Ammon's horn (tissue), 1 donor: ENCODE measurements at regions not wholly inside any gene's neighbourhood (a gene's known extent, or its start where the extent isn't known, plus 50 kb on each side); places are given as distances from the start of the nearest gene placed in this dataset.

ENCODE experiments used
- DNase-seq: peaks from one replicate; pipeline ENCODE4 v3.0.0-alpha.2; 2016; ENCODE audit warnings: low spot score

DNA sequence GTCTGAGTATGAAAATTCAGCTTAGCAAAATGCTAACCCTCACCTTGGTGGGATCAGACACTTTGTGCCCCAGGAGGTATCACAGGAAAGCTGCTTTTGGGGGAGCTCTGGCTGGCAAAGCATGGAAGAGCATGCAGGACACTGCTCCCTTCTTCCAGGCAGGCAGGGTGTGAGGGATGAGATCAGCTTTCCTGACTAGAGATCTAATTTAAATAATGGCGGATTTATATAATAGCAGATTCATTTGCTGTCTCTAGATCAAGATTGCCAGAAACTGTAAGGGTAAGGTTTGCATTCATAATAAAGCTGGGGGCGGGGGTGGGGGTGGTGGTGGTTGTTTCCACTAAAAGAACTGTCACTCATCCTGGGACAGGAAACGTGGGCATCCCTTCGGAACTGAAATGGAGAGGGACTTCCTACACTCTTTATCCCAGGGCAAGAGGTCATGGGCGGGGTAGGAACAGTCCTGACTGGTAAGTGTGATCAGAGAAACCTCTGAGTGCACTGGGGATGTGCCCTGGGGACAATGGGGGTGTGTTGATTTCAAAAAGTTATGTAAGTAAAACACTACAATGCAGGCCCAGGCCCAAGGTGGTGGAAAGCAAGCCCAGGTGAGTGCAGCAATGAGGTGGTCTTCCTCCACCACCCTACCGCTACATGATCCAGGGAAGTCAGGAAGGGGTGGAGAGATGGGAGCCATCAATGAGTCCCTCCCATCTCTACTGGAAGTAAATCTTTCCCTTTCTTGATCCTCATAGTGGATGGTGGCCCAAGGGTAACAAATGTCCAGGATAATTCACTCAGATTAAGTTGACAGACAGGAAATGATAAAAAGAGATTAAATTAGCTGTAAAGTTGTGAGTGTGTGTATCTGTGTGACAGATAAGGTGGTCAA is 171.4 kb upstream of the SERPINE2 start:
- DNase-seq = no peak

GRCh38 chr2:224209555-224210285 is 170.6 kb upstream of the SERPINE2 start:
- DNase-seq = no peak

DNA sequence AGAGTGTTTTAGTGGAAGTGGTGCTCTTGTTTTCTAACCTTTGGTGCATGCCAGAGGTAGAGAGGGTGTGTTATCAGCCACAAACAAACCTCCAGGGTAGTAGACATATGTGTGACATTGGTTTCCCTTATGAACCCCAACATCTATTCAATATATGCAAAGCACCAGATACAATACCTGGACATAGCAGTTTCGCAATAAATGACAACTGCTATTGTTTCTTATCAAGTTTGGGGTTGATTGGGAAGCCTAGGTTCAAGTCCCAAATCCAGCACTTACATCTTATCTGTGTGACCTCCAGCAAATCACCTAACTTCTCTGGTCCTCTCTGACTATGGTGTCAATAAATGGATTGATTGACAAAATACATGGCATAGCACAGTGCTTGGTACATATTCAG is 169.4 kb upstream of the SERPINE2 start:
- DNase-seq = no peak

GRCh38 chr2:224208007-224208406 is 168.9 kb upstream of the SERPINE2 start:
- DNase-seq = no peak

GRCh38 chr2:224206816-224207215 is 167.7 kb upstream of the SERPINE2 start:
- no peak for DNase-seq

GRCh38 chr2:224202281-224202865 is 163.3 kb upstream of the SERPINE2 start:
- no peak for DNase-seq

GRCh38 chr2:224198436-224198835 is 159.3 kb upstream of the SERPINE2 start:
- DNase-seq = no peak

GRCh38 chr2:224196810-224197209 is 157.7 kb upstream of the SERPINE2 start:
- DNase-seq = no peak

DNA sequence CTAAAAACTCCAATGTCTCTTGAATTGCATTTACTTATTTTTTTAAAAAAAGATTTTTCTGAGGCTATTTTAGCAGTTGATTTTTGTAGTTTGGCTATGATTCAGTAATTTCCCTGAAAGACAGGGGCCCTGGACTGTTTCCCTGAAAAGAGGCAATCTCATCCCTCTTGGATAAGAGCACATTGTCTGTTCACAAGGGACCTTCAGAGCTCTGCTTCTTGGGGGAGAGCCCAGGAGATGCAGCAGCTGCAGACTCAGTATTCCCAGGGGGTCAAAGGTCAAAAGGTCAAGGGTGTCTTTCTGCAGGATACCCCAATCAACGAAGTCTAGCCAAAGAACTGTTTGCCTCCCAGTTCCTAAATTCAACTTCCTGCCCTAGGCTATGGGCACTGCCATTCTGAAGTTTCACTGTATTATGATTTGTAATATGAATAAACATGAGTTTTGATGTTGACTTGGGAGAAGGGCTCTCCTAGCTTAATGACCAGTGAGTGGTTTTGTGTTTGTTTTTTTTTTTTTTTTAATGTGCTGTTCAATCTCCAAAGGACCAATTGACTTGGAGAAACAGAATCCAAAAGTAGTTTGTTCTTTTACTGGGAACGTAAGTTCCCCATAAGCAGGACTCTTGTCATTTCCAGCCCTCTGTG is 157.0 kb upstream of the SERPINE2 start:
- peak; percentile 82 for DNase-seq

GRCh38 chr2:224194161-224194560 is 155.1 kb upstream of the SERPINE2 start:
- no peak for DNase-seq

GRCh38 chr2:224191465-224191864 is 152.4 kb upstream of the SERPINE2 start:
- no peak for DNase-seq

DNA sequence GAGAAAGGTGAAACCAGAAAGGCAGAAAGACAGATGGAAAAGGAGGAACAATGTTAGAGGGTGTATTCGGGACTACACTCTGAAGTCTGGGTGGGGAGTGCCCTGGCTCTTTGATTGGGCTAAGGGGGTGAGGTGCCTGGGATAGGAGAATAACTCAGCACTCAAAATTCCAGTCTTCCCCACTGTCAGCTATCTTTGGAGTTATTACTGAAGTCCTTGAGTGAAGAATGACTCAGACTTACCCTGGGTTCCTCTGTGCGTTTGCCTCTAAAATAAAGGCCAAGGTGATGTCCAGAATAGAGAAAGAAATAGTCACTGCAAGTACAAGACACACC is 151.8 kb upstream of the SERPINE2 start:
- DNase-seq = no peak

DNA sequence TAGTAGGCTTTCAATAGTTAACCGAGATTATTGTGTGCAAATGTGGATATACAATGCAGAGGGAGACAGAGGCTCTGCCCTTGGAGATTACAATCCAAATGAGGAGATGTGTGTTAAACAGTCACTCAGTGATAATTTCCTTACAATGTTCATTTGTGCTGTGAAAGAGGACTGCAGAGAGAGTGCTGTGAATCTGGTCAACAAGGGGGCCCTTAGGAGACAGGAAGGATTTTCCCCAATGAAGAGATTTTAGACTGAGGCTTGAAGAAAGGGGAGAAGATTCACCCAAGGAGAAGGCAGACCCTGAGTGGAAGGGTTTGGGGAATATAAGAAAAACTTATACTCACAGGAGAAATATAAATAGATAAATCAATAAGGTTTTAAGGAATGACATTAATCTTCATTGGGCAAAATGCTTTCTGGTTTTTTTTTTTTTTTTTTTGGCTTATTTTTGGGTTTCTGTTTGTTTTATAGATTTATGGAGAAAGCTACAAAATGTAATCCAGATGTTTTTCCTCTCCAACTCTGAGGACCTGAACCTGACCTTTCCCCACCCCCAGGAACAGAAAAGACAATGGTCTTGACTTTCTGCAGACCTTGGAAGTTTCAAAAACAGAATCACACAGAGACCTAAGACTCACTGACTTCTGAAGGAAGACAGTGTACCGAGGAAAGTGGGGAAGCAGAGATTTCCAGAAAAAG is 151.3 kb upstream of the SERPINE2 start:
- no peak for DNase-seq

DNA sequence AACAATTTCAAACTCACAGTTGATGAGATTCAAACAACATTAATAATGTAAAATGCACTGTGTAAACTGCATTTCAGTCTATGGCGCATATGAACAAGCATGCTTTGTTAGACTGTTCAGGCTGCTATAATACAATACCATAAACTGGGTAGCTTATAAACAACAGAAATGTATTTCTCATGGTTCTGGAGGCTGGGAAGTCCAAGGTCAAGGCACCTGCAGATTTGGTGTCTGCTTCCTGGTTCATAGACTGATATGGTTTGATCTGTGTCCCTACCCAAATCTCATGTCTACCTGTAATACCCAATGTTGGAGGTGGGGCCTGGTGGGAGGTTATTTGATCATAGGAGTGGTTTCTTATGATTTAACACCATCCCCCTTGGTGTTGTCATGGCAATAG is 148.1 kb upstream of the SERPINE2 start:
- DNase-seq = no peak

DNA sequence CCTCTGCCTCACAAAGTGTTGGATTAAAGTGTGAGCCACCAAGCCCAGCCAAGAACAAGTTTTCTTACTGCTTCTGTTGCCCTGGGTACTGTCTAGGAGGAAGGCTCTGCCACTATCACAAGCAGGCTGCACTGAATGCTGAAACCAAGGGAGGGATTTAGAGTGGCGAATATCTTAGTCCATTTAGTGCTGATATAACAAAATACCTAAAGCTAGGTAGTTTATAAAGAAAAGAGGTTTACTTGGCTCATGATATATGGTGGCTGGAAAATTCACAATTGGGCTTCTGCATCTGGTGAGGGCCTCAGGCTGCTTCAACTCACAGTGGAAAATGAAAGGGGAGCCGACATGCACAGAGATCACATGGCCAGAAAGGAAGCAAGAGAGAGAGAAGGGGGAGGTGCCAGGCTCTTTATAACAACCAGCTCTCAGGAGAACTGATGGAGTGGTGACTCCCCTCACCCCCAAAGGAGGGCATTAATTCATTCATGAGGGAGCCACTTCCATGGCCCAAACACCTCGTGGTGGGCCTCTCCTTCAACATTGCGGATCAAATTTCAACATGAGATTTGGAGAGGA is 146.0 kb upstream of the SERPINE2 start:
- DNase-seq = no peak

- DNase-seq = no peak
Measured at GRCh38 chr2:224183086-224183485, 144.0 kb upstream of the SERPINE2 start.

DNA sequence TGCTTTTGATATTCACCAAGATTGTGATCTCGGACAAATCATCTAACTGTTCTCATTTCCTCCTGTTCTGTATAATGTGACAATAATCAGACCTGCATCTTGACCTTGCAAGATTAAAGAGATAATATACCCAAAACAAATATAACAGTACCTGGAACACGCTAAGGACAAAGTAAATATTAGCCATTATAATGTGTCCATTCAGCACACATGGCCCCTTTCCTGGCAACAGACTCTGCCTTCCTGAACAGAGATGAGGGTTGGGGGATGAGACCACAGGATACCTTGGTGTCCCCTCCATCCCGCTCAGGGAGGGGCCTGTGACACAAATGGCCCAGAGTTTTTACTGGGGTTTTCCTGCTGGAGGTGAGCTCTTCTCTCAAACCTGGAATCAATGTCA is 143.4 kb upstream of the SERPINE2 start:
- no peak for DNase-seq

GRCh38 chr2:224181534-224182155 is 142.6 kb upstream of the SERPINE2 start:
- no peak for DNase-seq

GRCh38 chr2:224180810-224181209 is 141.7 kb upstream of the SERPINE2 start:
- DNase-seq = no peak

DNA sequence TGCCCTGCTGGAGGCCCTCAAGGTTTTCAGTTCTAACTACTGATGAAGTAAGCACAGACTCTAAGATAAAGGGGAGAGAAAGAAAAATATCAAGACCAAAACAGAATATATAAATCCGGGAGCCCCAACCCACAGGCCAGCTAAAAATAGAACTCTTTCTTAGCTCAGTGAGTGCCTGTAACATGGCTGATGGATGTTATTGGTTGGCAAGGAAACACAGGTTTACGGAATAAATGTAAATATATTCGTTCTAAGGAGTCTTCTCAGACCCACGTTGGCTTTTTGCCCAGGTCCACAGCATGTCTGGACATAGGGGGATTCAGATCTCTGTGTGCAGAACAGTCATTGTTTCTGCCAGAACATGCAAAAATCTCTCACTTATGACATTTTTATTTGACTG is 139.0 kb upstream of the SERPINE2 start:
- no peak for DNase-seq

- no peak for DNase-seq
Measured at GRCh38 chr2:224175538-224175937, 136.5 kb upstream of the SERPINE2 start.
